ENCODE measurements at regions not wholly inside any gene's neighbourhood (a gene's known extent, or its start where the extent isn't known, plus 50 kb on each side); places are given as distances from the start of the nearest gene placed in this dataset.
A peak's percentile ranks its signal among the peaks of the same experiment; 100 is the strongest.

DNA sequence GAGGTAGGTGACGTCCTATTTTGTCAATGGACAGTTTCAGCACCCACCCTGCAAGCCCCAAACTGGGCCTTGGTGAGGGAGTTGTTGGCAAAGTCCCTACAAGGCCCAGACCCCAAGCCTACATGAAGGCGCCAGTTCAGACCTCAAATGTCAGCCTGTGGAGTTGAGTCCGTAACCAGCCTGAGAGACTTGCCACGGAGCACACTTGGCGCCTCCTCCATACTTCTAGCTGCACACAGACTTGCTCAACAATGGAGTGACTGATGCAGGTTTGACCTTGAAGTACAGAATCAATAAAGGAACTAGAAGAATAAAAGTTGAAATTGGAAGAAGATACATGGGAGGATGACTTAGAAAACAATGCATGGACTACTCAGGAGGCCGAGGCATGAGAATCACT, 134.3 kb downstream of the PROX1 start:
- no peaks in the 10 kb centered on the region for H3K36me3 ChIP-seq (ENCODE audit: control insufficient read depth in 2 of 2, extremely low read depth in 1 of 2, insufficient read depth in 2 of 2, low read length in 2 of 2)
- no peak overlapping the region for H2AFZ ChIP-seq (ENCODE audit: control insufficient read depth, low read length)
- H3K9me3 ChIP-seq (ENCODE audit: control insufficient read depth, low read depth, low read length): peaks cover 4% of the 10 kb centered on the region
- no peak overlapping the region for H3K27ac ChIP-seq (ENCODE audit: control insufficient read depth, insufficient read depth, low read length)
- DNase-seq (ENCODE audit: low read depth, low spot score): no peak
- no peak overlapping the region for H3K4me2 ChIP-seq (ENCODE audit: control insufficient read depth, extremely low read depth, insufficient read depth, low read depth, low read length)
- no peaks in the 10 kb centered on the region for H3K4me1 ChIP-seq (ENCODE audit: control insufficient read depth, extremely low read depth, insufficient read depth, low read length)
- no peak overlapping the region for H3K4me3 ChIP-seq (ENCODE audit: control insufficient read depth in 2 of 3, extremely low read depth in 1 of 3, insufficient read depth in 2 of 3, low read depth in 1 of 3, low read length in 3 of 3)
- H4K20me1 ChIP-seq (ENCODE audit: control insufficient read depth, extremely low read depth, insufficient read depth, low read length): no peaks in the 10 kb centered on the region
- no peak overlapping the region for H3K9ac ChIP-seq (ENCODE audit: control insufficient read depth, extremely low read depth, insufficient read depth, low read length)
- no peaks in the 10 kb centered on the region for H3K27me3 ChIP-seq (ENCODE audit: control insufficient read depth, extremely low read depth, insufficient read depth, low read length)
- FAIRE-seq: no peak
- dilution Hi-C loops (cut with MboI; ENCODE audit: extremely low pct_ligation_motif_present, low sequenced_read_pairs): loop anchor here (10.0 kb wide), 1 partner anchor 747 kb away; no protein-coding TSS in a partner anchor
- H3K9me1 ChIP-seq (ENCODE audit: control insufficient read depth, extremely low read depth, insufficient read depth, low read length): no peaks in the 10 kb centered on the region
- H3K79me2 ChIP-seq (ENCODE audit: control insufficient read depth, insufficient read depth, low read length): no peaks in the 10 kb centered on the region
- TF ChIP-seq EZH2 (IDR thresholded peaks at IDR 0.05; ENCODE audit: low read length) (no peak), CTCF (optimal IDR thresholded peaks at IDR 0.05 in 1 of 3, IDR thresholded peaks at IDR 0.05 in 1 of 3, conservative IDR thresholded peaks at IDR 0.05 in 1 of 3; ENCODE audit: extremely low read depth in 1 of 3, insufficient read depth in 2 of 3, low read length in 3 of 3) (no peak)

- FAIRE-seq (peak; percentile 69), DNase-seq (ENCODE audit: low read depth, low spot score) (no peak)
- no peaks in the 10 kb centered on the region for H3K36me3 ChIP-seq (ENCODE audit: control insufficient read depth in 2 of 2, extremely low read depth in 1 of 2, insufficient read depth in 2 of 2, low read length in 2 of 2)
- no peaks in the 10 kb centered on the region for H4K20me1 ChIP-seq (ENCODE audit: control insufficient read depth, extremely low read depth, insufficient read depth, low read length)
- H3K4me2 ChIP-seq (ENCODE audit: control insufficient read depth, extremely low read depth, insufficient read depth, low read depth, low read length): no peak overlapping the region
- no peak overlapping the region for H3K9ac ChIP-seq (ENCODE audit: control insufficient read depth, extremely low read depth, insufficient read depth, low read length)
- dilution Hi-C loops (cut with MboI; ENCODE audit: extremely low pct_ligation_motif_present, low sequenced_read_pairs): loop anchor here (10.0 kb wide), 1 partner anchor 748 kb away; no protein-coding TSS in a partner anchor
- H3K27me3 ChIP-seq (ENCODE audit: control insufficient read depth, extremely low read depth, insufficient read depth, low read length): no peaks in the 10 kb centered on the region
- no peaks in the 10 kb centered on the region for H3K9me1 ChIP-seq (ENCODE audit: control insufficient read depth, extremely low read depth, insufficient read depth, low read length)
- peak; percentile 65 to 75 (median 68) for TF ChIP-seq CTCF (optimal IDR thresholded peaks at IDR 0.05 in 1 of 3, IDR thresholded peaks at IDR 0.05 in 1 of 3, conservative IDR thresholded peaks at IDR 0.05 in 1 of 3; ENCODE audit: extremely low read depth in 1 of 3, insufficient read depth in 2 of 3, low read length in 3 of 3)
- TF ChIP-seq EZH2 (IDR thresholded peaks at IDR 0.05; ENCODE audit: low read length): no peak
- H3K4me1 ChIP-seq (ENCODE audit: control insufficient read depth, extremely low read depth, insufficient read depth, low read length): no peaks in the 10 kb centered on the region
- no peak overlapping the region for H3K4me3 ChIP-seq (ENCODE audit: control insufficient read depth in 2 of 3, extremely low read depth in 1 of 3, insufficient read depth in 2 of 3, low read depth in 1 of 3, low read length in 3 of 3)
- H2AFZ ChIP-seq (ENCODE audit: control insufficient read depth, low read length): no peak overlapping the region
- H3K9me3 ChIP-seq (ENCODE audit: control insufficient read depth, low read depth, low read length): peaks cover under 1% of the 10 kb centered on the region
- no peaks in the 10 kb centered on the region for H3K79me2 ChIP-seq (ENCODE audit: control insufficient read depth, insufficient read depth, low read length)
- no peak overlapping the region for H3K27ac ChIP-seq (ENCODE audit: control insufficient read depth, insufficient read depth, low read length)
Measured at GRCh38 chr1:214123061-214123784, 135.4 kb downstream of the PROX1 start.

Measured in keratinocyte (primary cell).